D721Med (cell line): ENCODE measurements at regions not wholly inside any gene's neighbourhood (a gene's known extent, or its start where the extent isn't known, plus 50 kb on each side); places are given as distances from the start of the nearest gene placed in this dataset.

ENCODE experiments used
- DNase-seq: peaks from one replicate; pipeline ENCODE4 v3.0.0; 2011; ENCODE audit warnings: low spot score; ENCODE audit not compliant: insufficient read length
- FAIRE-seq: peaks from 2 replicates; lab custom pipeline; 2011; peaks lifted over from hg19 to GRCh38; lab: Jason Lieb, UNC
- TF ChIP-seq, protein P1 (sequence below): IDR thresholded peaks from 2 replicates; pipeline ENCODE4 v1.5.1; 2012; ENCODE audit warnings: mild to moderate bottlenecking, control low read depth; ENCODE audit not compliant: insufficient read depth; ENCODE audit errors: missing control alignments

- DNase-seq: no peak
- TF ChIP-seq, protein P1, sequence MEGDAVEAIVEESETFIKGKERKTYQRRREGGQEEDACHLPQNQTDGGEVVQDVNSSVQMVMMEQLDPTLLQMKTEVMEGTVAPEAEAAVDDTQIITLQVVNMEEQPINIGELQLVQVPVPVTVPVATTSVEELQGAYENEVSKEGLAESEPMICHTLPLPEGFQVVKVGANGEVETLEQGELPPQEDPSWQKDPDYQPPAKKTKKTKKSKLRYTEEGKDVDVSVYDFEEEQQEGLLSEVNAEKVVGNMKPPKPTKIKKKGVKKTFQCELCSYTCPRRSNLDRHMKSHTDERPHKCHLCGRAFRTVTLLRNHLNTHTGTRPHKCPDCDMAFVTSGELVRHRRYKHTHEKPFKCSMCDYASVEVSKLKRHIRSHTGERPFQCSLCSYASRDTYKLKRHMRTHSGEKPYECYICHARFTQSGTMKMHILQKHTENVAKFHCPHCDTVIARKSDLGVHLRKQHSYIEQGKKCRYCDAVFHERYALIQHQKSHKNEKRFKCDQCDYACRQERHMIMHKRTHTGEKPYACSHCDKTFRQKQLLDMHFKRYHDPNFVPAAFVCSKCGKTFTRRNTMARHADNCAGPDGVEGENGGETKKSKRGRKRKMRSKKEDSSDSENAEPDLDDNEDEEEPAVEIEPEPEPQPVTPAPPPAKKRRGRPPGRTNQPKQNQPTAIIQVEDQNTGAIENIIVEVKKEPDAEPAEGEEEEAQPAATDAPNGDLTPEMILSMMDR: no peak
Observed at GRCh38 chr10:63005246-63005645, 127.9 kb upstream of the NRBF2 start.

DNA sequence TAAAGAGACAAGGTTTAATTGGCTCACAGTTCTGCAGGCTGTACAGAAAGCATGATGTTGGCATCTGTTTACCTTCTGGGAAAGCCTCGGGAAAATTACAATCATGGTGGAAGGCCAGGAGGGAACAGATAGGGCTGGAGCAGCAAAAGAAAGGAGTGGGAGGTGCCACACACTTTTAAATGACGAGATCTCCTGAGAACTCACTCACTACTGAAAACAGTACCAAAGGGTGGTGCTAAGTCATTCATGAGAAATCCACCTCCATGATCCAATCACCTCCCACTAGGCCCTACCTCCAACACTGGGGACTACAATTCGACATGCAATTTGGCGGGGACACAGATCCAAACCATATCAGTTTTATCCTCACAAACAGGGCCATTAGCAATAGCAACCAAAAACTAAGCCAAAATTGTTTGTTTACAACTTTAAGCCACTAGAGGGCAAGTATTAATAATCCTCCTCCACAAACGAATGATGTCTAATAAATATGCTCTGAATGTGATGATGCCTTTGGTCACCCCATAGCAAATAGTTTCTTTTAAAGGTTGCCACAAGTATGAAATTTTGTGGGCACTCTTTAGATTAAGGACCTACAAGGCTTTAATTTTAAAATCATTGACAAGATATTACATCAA is 129.2 kb upstream of the NRBF2 start:
- TF ChIP-seq, protein P1: peak; percentile 24
- no peak for DNase-seq
- FAIRE-seq: no peak

More at GRCh38 chr10:63005246-63005645, 127.9 kb upstream of the NRBF2 start:
- no peak for FAIRE-seq

DNA sequence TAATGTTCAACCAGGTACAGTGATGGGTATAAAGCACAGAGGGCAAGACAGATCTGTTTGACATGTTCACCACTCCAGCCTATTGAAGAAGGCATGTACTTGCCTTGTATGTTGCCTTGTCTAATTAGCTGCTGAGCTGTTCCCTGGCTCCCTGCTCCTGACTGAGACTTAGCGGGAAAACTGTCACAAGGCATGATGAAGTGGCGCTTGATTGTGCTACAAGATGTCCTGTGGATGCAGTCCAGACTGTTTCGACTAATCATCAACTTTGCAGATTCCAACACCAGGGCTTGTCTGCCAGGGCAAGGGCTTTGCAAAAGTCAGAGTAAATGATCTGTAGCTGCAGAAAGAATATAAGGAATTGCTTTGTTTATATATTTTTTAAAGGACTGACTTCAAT is 136.2 kb upstream of the NRBF2 start:
- no peak for FAIRE-seq
- TF ChIP-seq, protein P1: no peak
- DNase-seq: no peak

DNA sequence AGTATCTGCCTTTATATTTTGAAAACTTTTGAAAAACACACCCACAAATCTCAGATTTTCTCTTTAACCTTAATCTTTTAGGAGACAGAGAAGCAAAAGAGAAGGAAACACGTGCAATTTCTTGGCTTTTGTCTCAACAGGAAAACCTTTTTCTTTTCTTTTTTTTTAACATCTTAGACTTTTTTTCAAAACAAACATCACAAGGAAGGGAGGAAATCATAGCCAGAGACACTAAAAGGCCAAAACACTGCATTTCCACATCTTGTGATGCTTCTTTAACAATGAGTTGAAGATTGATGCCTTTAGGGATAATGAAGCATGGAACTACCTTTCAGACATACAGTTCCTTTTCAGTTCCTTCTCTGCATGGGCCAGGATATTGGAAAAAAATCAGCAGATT is 136.6 kb upstream of the NRBF2 start:
- no peak for FAIRE-seq
- TF ChIP-seq, protein P1: no peak
- no peak for DNase-seq

GRCh38 chr10:62993121-62993520 is 140.0 kb upstream of the NRBF2 start:
- TF ChIP-seq, protein P1: no peak
- DNase-seq (no peak), FAIRE-seq (no peak)

GRCh38 chr10:62992145-62992721 is 140.9 kb upstream of the NRBF2 start:
- DNase-seq (no peak), FAIRE-seq (no peak)
- TF ChIP-seq, protein P1: no peak

GRCh38 chr10:62990126-62990525 is 143.0 kb upstream of the NRBF2 start:
- no peak for FAIRE-seq

More at GRCh38 chr10:62990126-62990525, 143.0 kb upstream of the NRBF2 start:
- no peak for DNase-seq
- TF ChIP-seq, protein P1: no peak
